ENCODE measurements at regions not wholly inside any gene's neighbourhood (a gene's known extent, or its start where the extent isn't known, plus 50 kb on each side); places are given as distances from the start of the nearest gene placed in this dataset.

DNA sequence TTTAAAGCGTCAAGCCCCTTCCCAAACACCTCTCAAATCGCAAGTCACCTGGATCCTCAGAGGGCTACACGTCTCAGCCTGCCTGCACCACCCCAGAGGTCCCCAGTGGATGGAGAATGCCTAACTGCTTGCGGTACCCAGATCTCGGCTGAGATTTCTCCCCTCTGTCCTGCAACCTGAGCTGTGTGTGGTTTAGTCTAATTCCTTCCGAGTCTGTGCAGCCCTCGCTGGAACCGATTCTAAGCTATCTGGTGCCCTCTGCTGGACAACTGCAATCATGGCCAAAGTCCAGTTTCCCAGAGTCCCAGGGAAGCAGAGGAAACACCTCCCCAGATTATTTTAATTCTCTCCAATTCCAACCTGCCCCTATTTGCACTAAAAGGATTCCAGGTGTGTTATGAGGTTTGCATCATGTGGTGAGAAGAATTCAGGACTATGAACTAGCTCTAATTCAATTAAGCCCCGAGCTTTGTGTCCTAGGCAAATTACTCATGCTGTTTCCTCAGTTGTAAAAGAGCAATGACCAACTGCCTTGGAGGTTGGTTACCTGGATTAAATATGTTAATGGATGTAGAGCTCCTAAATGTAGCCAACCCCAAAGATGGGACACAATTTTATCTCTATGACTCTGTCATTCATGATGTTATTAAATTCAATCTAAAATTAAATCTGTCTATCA is 276.1 kb upstream of the NCKAP5 start:
- TF ChIP-seq EP300 (IDR thresholded peaks at IDR 0.05; ENCODE audit: borderline replicate concordance in 1 of 2, low read depth in 1 of 2, low read length in 1 of 2) (no peak), SMC3 (IDR thresholded peaks at IDR 0.05; ENCODE audit: low read depth, low read length) (peak; percentile 93), RCOR1 (IDR thresholded peaks at IDR 0.05; ENCODE audit: low read length) (no peak; the same call in 1 of the 2 replicates), TAF1 (IDR thresholded peaks at IDR 0.05; ENCODE audit: borderline replicate concordance, low read depth, low read length) (no peak), SIN3A (IDR thresholded peaks at IDR 0.05; ENCODE audit: borderline replicate concordance, low read depth, low read length) (no peak), ELF1 (IDR thresholded peaks at IDR 0.05) (no peak), CHD2 (IDR thresholded peaks at IDR 0.05; ENCODE audit: low read length, partially characterized antibody) (no peak), NFIC (IDR thresholded peaks at IDR 0.05; ENCODE audit: borderline replicate concordance) (peak; percentile 31; the same call in 1 of the 2 replicates), RXRA (IDR thresholded peaks at IDR 0.05; ENCODE audit: borderline replicate concordance, low read depth) (no peak), MXI1 (IDR thresholded peaks at IDR 0.05; ENCODE audit: low read depth, low read length) (no peak), NRF1 (IDR thresholded peaks at IDR 0.05; ENCODE audit: low read depth, low read length) (0 out of 2 replicates have a peak, but pooled peaks have one; percentile 25), JUND (IDR thresholded peaks at IDR 0.05) (no peak), TCF12 (IDR thresholded peaks at IDR 0.05) (no peak), FOSL2 (IDR thresholded peaks at IDR 0.05; ENCODE audit: borderline replicate concordance, low read depth) (no peak), FOXJ3 (CRISPR knock-in tag; IDR thresholded peaks at IDR 0.05) (no peak), TEAD4 (IDR thresholded peaks at IDR 0.05; ENCODE audit: borderline replicate concordance, insufficient read depth) (no peak), RAD21 (IDR thresholded peaks at IDR 0.05; ENCODE audit: low read length) (peak; percentile 96), GATA2 (CRISPR knock-in tag; IDR thresholded peaks at IDR 0.05) (no peak), FOXM1 (IDR thresholded peaks at IDR 0.05; ENCODE audit: low read depth) (no peak), YY1 (IDR thresholded peaks at IDR 0.05; ENCODE audit: low read depth) (no peak), POLR2AphosphoS5 (IDR thresholded peaks at IDR 0.05; ENCODE audit: low read depth, low read length) (no peak)
- TF ChIP-seq, protein P1, sequence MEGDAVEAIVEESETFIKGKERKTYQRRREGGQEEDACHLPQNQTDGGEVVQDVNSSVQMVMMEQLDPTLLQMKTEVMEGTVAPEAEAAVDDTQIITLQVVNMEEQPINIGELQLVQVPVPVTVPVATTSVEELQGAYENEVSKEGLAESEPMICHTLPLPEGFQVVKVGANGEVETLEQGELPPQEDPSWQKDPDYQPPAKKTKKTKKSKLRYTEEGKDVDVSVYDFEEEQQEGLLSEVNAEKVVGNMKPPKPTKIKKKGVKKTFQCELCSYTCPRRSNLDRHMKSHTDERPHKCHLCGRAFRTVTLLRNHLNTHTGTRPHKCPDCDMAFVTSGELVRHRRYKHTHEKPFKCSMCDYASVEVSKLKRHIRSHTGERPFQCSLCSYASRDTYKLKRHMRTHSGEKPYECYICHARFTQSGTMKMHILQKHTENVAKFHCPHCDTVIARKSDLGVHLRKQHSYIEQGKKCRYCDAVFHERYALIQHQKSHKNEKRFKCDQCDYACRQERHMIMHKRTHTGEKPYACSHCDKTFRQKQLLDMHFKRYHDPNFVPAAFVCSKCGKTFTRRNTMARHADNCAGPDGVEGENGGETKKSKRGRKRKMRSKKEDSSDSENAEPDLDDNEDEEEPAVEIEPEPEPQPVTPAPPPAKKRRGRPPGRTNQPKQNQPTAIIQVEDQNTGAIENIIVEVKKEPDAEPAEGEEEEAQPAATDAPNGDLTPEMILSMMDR (IDR thresholded peaks at IDR 0.05), result peak; percentile 93
- TF ChIP-seq, protein P2, sequence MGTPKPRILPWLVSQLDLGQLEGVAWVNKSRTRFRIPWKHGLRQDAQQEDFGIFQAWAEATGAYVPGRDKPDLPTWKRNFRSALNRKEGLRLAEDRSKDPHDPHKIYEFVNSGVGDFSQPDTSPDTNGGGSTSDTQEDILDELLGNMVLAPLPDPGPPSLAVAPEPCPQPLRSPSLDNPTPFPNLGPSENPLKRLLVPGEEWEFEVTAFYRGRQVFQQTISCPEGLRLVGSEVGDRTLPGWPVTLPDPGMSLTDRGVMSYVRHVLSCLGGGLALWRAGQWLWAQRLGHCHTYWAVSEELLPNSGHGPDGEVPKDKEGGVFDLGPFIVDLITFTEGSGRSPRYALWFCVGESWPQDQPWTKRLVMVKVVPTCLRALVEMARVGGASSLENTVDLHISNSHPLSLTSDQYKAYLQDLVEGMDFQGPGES (IDR thresholded peaks at IDR 0.05; ENCODE audit: low read depth, low read length), result no peak
- TF ChIP-seq, protein P3, sequence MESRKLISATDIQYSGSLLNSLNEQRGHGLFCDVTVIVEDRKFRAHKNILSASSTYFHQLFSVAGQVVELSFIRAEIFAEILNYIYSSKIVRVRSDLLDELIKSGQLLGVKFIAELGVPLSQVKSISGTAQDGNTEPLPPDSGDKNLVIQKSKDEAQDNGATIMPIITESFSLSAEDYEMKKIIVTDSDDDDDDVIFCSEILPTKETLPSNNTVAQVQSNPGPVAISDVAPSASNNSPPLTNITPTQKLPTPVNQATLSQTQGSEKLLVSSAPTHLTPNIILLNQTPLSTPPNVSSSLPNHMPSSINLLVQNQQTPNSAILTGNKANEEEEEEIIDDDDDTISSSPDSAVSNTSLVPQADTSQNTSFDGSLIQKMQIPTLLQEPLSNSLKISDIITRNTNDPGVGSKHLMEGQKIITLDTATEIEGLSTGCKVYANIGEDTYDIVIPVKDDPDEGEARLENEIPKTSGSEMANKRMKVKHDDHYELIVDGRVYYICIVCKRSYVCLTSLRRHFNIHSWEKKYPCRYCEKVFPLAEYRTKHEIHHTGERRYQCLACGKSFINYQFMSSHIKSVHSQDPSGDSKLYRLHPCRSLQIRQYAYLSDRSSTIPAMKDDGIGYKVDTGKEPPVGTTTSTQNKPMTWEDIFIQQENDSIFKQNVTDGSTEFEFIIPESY (IDR thresholded peaks at IDR 0.05; ENCODE audit: borderline replicate concordance, low read depth), result no peak
- TF ChIP-seq, protein P4, sequence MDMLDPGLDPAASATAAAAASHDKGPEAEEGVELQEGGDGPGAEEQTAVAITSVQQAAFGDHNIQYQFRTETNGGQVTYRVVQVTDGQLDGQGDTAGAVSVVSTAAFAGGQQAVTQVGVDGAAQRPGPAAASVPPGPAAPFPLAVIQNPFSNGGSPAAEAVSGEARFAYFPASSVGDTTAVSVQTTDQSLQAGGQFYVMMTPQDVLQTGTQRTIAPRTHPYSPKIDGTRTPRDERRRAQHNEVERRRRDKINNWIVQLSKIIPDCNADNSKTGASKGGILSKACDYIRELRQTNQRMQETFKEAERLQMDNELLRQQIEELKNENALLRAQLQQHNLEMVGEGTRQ (IDR thresholded peaks at IDR 0.05; ENCODE audit: borderline replicate concordance, low read depth, low read length), result no peak
- TF ChIP-seq, protein P5, sequence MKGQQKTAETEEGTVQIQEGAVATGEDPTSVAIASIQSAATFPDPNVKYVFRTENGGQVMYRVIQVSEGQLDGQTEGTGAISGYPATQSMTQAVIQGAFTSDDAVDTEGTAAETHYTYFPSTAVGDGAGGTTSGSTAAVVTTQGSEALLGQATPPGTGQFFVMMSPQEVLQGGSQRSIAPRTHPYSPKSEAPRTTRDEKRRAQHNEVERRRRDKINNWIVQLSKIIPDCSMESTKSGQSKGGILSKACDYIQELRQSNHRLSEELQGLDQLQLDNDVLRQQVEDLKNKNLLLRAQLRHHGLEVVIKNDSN (IDR thresholded peaks at IDR 0.05; ENCODE audit: borderline replicate concordance, low read depth), result no peak

More for the DNA sequence above, 276.1 kb upstream of the NCKAP5 start:
- POLR2A ChIA-PET, result no interaction called here
- H3K27ac ChIP-seq (ENCODE audit: low read depth in 2 of 2, low read length in 1 of 2), result peak overlapping the region in 1 of 2 experiments; percentile 92; a peak in 2 of 4 replicates
- peaks cover 0 to 30% of the 10 kb centered on the region in 2 experiments; a peak in 3 of 4 replicates for H3K4me1 ChIP-seq (ENCODE audit: control insufficient read depth in 1 of 2, insufficient read depth in 2 of 2, low read depth in 1 of 2, low read length in 1 of 2)
- no peaks in the 10 kb centered on the region for H3K27me3 ChIP-seq (ENCODE audit: insufficient read depth)
- no peaks in the 10 kb centered on the region for H4K20me1 ChIP-seq (ENCODE audit: insufficient read depth)
- H3K4me3 ChIP-seq (ENCODE audit: low read depth in 2 of 2, low read length in 1 of 2), result peak overlapping the region in 1 of 2 experiments; percentile 32; a peak in 1 of 4 replicates
- CTCF ChIA-PET, result interaction anchor here (0.6 to 3.6 kb wide), 51 partner anchors 10 to 1304 kb away, joined by 3 to 28 read pairs (median 4); no protein-coding TSS in a partner anchor
- H2AFZ ChIP-seq (ENCODE audit: low read depth), result peak overlapping the region; percentile 20; the same call in 1 of the 2 replicates
- no peak overlapping the region for H3K9ac ChIP-seq
- no peaks in the 10 kb centered on the region for H3K36me3 ChIP-seq (replicated peaks in 1 of 2; ENCODE audit: control insufficient read depth in 1 of 2, insufficient read depth in 2 of 2, low read length in 1 of 2)
- peak; percentile 78 for DNase-seq
- no peak overlapping the region for H3K4me2 ChIP-seq
- peaks cover 17% of the 10 kb centered on the region for H3F3A ChIP-seq (replicated peaks; ENCODE audit: insufficient read depth)
- no peaks in the 10 kb centered on the region for H3K9me2 ChIP-seq
- 22% methylated on average over 5 of the region's 9 CpGs for WGBS (ENCODE audit: low lambda C conversion rate)
- H3K9me3 ChIP-seq, result no peaks in the 10 kb centered on the region
- H3K79me2 ChIP-seq (ENCODE audit: insufficient read depth), result no peaks in the 10 kb centered on the region
